Thoracic aorta (tissue), 2 donors: ENCODE measurements at regions not wholly inside any gene's neighbourhood (a gene's known extent, or its start where the extent isn't known, plus 50 kb on each side); places are given as distances from the start of the nearest gene placed in this dataset.
"Not testable (repeated sequence)": the region's sequence is repeated elsewhere in the genome, so short reads cannot be mapped to it uniquely, and the experiment has no call there.

ENCODE experiments used
- ATAC-seq: fragments of 150-250 bp; one replicate; pipeline ENCODE4 v1.8.0; 2017; ENCODE audit warnings: low read depth; ENCODE audit not compliant: insufficient number of reproducible peaks, low FRiP score
- DNase-seq: peaks from one replicate; pipeline ENCODE4 v3.0.0-alpha.2; 2020; ENCODE audit warnings: low spot score
- H3K27ac ChIP-seq, 2 donors: fragments of 200-600 bp; sonication (generic); 1 replicate in 1 of 2; 2 replicates in 1 of 2; pipeline ENCODE4 v1.5.1; 2016; ENCODE audit warnings: mild to moderate bottlenecking in 2 of 2, moderate library complexity in 2 of 2
- H3K27me3 ChIP-seq: fragments of 200-600 bp; sonication (generic); replicated peaks from 2 replicates; pipeline ENCODE4 v1.6.0; 2016; ENCODE audit warnings: mild to moderate bottlenecking; ENCODE audit not compliant: insufficient read depth
- H3K36me3 ChIP-seq: fragments of 200-600 bp; sonication (generic); one replicate; pipeline ENCODE4 v1.5.1; 2016
- H3K4me1 ChIP-seq, 2 donors: fragments of 200-600 bp; sonication (generic); 1 replicate in 1 of 2; 2 replicates in 1 of 2; pipeline versions ENCODE4 v1.5.1 to v1.6.0; 2016; ENCODE audit warnings: low read depth in 2 of 2, mild to moderate bottlenecking in 1 of 2; ENCODE audit not compliant: control insufficient read depth in 1 of 2
- H3K4me3 ChIP-seq: fragments of 200-600 bp; sonication (generic); 2 replicates; pipeline ENCODE4 v1.5.1; 2016; ENCODE audit warnings: mild to moderate bottlenecking
- H3K9me3 ChIP-seq: fragments of 200-600 bp; sonication (generic); 2 replicates; pipeline ENCODE4 v1.5.1; 2016
- CTCF ChIP-seq: fragments of 200-600 bp; sonication (generic); IDR thresholded peaks from one replicate; pipeline ENCODE4 v1.5.1; 2019; ENCODE audit warnings: antibody characterized with exemption

- no peak for ATAC-seq
These were observed 212.0 kb upstream of the MGAT5 start for GRCh38 chr2:134041877-134042276.

GRCh38 chr2:134043028-134043427 lies 210.8 kb upstream of the MGAT5 start:
- H3K9me3 ChIP-seq, H3K4me1 ChIP-seq, H3K36me3 ChIP-seq, DNase-seq, ATAC-seq, H3K27me3 ChIP-seq, H3K27ac ChIP-seq, H3K4me3 ChIP-seq: not testable (repeated sequence)

More at GRCh38 chr2:134041877-134042276, 212.0 kb upstream of the MGAT5 start:
- H3K4me1 ChIP-seq: no peaks in the 10 kb centered on the region
- no peaks in the 10 kb centered on the region for H3K36me3 ChIP-seq
- no peaks in the 10 kb centered on the region for H3K9me3 ChIP-seq
- H3K4me3 ChIP-seq: no peak overlapping the region
- H3K27me3 ChIP-seq: no peaks in the 10 kb centered on the region
- TF ChIP-seq CTCF: no peak
- DNase-seq: no peak
- H3K27ac ChIP-seq: no peak overlapping the region

- no peak overlapping the region for H3K4me3 ChIP-seq
- H3K4me1 ChIP-seq: no peaks in the 10 kb centered on the region
- H3K9me3 ChIP-seq: no peaks in the 10 kb centered on the region
- H3K27me3 ChIP-seq: no peaks in the 10 kb centered on the region
- no peaks in the 10 kb centered on the region for H3K36me3 ChIP-seq
- H3K27ac ChIP-seq: no peak overlapping the region
- DNase-seq (no peak), ATAC-seq (no peak)
- TF ChIP-seq CTCF: no peak
These were observed 201.7 kb upstream of the MGAT5 start for GRCh38 chr2:134052173-134052572.

- H3K4me3 ChIP-seq: no peak overlapping the region
- no peaks in the 10 kb centered on the region for H3K36me3 ChIP-seq
- ATAC-seq (no peak), DNase-seq (no peak)
- no peaks in the 10 kb centered on the region for H3K4me1 ChIP-seq
- no peak overlapping the region for H3K27ac ChIP-seq
- no peaks in the 10 kb centered on the region for H3K27me3 ChIP-seq
- no peaks in the 10 kb centered on the region for H3K9me3 ChIP-seq
- no peak for TF ChIP-seq CTCF
These were observed 197.7 kb upstream of the MGAT5 start for GRCh38 chr2:134056173-134056572.

- not testable (repeated sequence) for H3K27ac ChIP-seq, H3K4me1 ChIP-seq, H3K27me3 ChIP-seq, ATAC-seq, H3K4me3 ChIP-seq, H3K36me3 ChIP-seq, H3K9me3 ChIP-seq, DNase-seq
These were observed 192.8 kb upstream of the MGAT5 start for GRCh38 chr2:134061066-134061465.

GRCh38 chr2:134062235-134062634 lies 191.6 kb upstream of the MGAT5 start:
- H3K27me3 ChIP-seq, H3K36me3 ChIP-seq, H3K27ac ChIP-seq, H3K9me3 ChIP-seq, DNase-seq, ATAC-seq, H3K4me1 ChIP-seq, H3K4me3 ChIP-seq: not testable (repeated sequence)

- not testable (repeated sequence) for H3K27me3 ChIP-seq, H3K4me3 ChIP-seq, H3K27ac ChIP-seq, H3K9me3 ChIP-seq, ATAC-seq, DNase-seq, H3K4me1 ChIP-seq, H3K36me3 ChIP-seq
These were observed 190.0 kb upstream of the MGAT5 start for GRCh38 chr2:134063916-134064315.
